Muscle layer of colon (tissue), 2 donors: ENCODE measurements at regions not wholly inside any gene's neighbourhood (a gene's known extent, or its start where the extent isn't known, plus 50 kb on each side); places are given as distances from the start of the nearest gene placed in this dataset.

ENCODE experiments used
- H3K27ac ChIP-seq: one replicate; pipeline ENCODE4 v1.7.0; 2013; ENCODE audit warnings: low read depth, mild to moderate bottlenecking, low read length, moderate library complexity
- H3K27me3 ChIP-seq, 2 donors: one replicate each; pipeline ENCODE4 v1.7.0; 2013; ENCODE audit warnings: low read length in 2 of 2, mild to moderate bottlenecking in 2 of 2; ENCODE audit not compliant: insufficient read depth in 2 of 2, control insufficient read depth in 1 of 2
- H3K36me3 ChIP-seq: one replicate; pipeline ENCODE4 v1.7.0; 2013; ENCODE audit warnings: mild to moderate bottlenecking, low read length; ENCODE audit not compliant: insufficient read depth
- H3K4me1 ChIP-seq: one replicate; pipeline ENCODE4 v1.7.0; 2013; ENCODE audit warnings: mild to moderate bottlenecking, low read length; ENCODE audit not compliant: insufficient read depth
- H3K4me3 ChIP-seq, 2 donors: one replicate each; pipeline ENCODE4 v1.7.0; 2013; ENCODE audit warnings: low read length in 2 of 2, low read depth in 1 of 2, mild to moderate bottlenecking in 1 of 2, moderate library complexity in 1 of 2
- H3K9ac ChIP-seq: one replicate; pipeline ENCODE4 v1.7.0; 2013; ENCODE audit warnings: low read length
- H3K9me3 ChIP-seq: one replicate; pipeline ENCODE4 v1.7.0; 2013; ENCODE audit warnings: mild to moderate bottlenecking, low read length
- donor health status: abdominal sarcoma.
- donor health status: Adenocarcinoma of cecum.

DNA sequence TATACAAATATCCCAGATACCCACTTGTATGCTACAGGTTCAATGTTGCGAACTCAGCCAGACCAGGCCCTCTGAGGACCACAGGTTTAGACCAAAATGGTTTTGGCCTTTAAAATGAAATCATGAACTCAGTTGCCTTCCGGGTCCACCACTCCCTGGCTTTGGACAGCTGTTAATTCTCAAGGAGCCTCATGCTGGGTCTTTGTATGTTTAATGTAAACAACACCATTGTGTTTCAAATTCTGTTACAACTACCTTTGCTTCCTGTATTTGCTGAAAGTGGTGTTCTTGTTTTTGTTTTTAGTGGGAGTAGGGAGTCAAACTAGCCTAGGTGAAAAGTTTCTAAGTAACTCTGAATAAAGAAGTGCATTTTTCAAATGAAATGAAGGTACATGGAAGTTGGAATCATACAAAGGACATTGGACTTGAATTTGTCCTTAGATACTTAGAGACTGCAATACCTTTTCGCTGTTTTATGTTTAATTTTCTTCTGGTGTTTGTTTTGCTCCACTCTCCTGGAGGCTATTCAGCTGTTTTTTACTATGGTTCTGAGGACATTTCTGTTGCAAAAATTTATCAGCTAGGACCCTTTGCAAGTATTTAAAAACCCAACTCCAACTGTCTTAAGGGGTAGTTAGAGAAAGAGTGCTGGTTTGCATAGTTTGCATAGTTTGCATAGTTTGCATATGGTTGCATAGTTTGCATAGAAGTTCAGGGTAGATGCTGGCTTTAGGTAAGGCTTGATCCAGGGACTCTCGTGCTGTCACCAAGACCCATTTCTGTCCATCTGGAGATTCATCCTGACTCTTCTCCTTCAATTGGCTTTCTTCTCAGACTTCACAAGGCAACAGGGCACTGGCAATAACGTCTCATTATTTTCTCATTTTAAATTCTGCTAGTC lies 70.1 kb downstream of the MID1IP1 start:
- Histone ChIP-seq H3K36me3 (no peaks in the 10 kb centered on the region), H3K4me3 (no peak overlapping the region), H3K27ac (no peak overlapping the region), H3K4me1 (no peaks in the 10 kb centered on the region), H3K9me3 (no peaks in the 10 kb centered on the region), H3K27me3 (no peaks in the 10 kb centered on the region), H3K9ac (no peak overlapping the region)

DNA sequence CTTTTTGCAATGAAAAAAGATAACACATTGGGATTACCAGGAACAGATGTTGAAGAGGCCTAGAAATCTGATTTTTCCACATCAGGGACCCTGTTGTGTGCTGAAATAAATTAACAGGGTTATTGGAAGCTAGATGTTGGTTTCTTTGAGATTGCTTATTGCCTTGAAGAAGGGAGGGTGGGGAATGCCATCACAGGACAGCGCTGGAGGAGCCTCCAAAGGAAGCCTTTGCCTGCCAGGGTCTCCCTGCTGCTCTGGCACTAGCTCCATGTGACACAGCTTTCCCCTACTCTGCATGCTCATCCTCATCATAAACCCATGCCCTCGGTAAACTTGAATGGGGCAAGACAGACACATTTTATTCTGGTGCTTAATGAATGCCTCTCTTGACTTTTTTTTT lies 76.1 kb downstream of the MID1IP1 start:
- no peak overlapping the region for H3K4me3 ChIP-seq
- H3K27ac ChIP-seq = no peak overlapping the region
- H3K36me3 ChIP-seq = no peaks in the 10 kb centered on the region
- no peaks in the 10 kb centered on the region for H3K27me3 ChIP-seq
- no peaks in the 10 kb centered on the region for H3K4me1 ChIP-seq
- H3K9ac ChIP-seq = no peak overlapping the region
- no peaks in the 10 kb centered on the region for H3K9me3 ChIP-seq

DNA sequence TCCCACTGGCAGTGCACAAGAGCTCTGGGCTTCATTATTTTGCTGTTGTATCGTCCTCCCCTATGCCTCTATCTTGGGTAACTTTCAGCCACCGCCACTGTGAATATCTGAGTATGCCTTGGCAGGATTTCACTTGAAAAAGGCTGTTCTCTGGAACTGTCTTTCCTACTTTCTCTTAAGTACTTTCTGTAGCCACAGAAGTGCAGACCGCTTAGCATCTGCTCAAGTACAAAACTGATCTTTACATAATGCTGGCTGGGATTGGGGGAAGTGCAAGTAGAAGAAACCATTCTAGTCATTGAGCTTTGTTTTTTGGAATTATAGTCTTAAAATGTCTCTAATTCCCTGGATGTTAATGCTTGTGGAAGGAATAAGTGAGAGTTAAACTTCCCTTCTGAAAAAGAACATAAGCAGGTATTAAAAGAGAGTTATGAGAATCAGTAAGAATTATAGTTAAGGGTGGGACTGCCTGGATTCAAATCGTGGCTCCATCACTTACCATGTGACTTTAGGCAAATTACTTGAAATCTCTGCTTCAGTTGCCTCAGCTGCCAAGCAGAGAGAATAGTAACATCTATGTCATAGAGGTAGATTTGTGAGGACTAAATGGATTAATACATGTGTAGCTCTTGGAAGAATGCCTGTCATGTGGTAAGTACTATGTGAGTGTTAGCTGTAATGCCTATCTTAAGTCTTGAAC lies 77.5 kb downstream of the MID1IP1 start:
- no peaks in the 10 kb centered on the region for H3K36me3 ChIP-seq
- no peak overlapping the region for H3K9ac ChIP-seq
- H3K27me3 ChIP-seq = no peaks in the 10 kb centered on the region
- no peak overlapping the region for H3K4me3 ChIP-seq
- H3K27ac ChIP-seq = no peak overlapping the region
- no peaks in the 10 kb centered on the region for H3K9me3 ChIP-seq
- H3K4me1 ChIP-seq = no peaks in the 10 kb centered on the region

DNA sequence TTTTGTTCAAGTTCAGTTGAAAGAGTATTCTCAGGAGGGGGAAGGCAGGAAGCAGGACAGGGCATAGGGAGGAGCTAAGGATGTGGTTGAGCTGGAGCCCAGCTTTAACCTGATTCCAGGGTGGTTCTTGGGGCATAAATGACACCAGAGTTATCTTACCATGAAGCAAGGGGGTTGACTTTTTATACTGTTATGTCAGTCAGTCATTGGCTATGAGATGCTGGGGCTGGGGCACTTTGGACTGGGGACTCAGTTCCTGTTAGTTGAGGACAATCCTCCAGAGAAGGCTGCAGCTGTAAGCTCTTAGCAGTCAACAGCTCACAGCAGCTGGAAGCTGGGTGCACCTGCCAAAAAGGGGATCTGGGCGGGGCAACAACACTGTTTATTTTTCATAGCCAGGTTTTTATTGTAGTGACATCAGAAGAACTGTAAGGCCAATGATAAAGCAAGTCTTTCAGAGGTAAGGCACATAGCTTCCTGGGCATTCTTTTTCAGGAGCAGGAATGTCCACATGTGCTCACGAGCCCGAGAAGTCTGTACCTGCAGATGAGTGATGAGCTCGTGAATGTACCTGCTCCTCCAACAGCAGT lies 78.5 kb downstream of the MID1IP1 start:
- Histone ChIP-seq H3K9me3 (no peaks in the 10 kb centered on the region), H3K9ac (no peak overlapping the region), H3K4me3 (no peak overlapping the region), H3K36me3 (no peaks in the 10 kb centered on the region), H3K4me1 (no peaks in the 10 kb centered on the region), H3K27me3 (no peaks in the 10 kb centered on the region), H3K27ac (no peak overlapping the region)

DNA sequence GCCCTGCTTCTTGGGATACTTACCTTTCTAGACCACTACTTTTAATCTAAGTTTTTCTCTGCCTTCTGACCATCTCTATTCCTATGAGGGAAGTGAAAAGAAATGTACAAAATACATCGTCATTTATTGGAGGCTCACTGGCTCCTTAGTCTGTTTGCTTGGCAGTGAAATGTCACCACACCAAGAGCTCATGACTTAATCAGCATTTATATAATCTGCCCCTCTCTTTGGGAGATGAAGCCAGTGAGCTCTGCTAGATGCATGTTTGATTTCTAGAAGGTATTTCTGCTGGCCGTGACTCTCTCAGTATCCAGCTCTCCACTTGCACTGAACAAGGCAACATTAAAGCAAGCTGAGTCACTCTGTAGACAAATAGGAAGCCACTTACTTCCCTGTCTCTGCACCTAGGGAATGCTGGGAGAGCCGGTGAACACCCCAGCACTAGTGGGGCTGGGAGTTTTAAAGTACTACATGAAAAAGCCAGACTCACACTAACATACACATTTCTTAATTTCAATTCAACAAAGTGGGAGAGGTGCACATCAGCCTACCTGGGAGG lies 79.1 kb downstream of the MID1IP1 start:
- Histone ChIP-seq H3K27ac (no peak overlapping the region), H3K9me3 (no peaks in the 10 kb centered on the region), H3K4me3 (no peak overlapping the region), H3K36me3 (no peaks in the 10 kb centered on the region), H3K9ac (no peak overlapping the region), H3K4me1 (no peaks in the 10 kb centered on the region), H3K27me3 (no peaks in the 10 kb centered on the region)

DNA sequence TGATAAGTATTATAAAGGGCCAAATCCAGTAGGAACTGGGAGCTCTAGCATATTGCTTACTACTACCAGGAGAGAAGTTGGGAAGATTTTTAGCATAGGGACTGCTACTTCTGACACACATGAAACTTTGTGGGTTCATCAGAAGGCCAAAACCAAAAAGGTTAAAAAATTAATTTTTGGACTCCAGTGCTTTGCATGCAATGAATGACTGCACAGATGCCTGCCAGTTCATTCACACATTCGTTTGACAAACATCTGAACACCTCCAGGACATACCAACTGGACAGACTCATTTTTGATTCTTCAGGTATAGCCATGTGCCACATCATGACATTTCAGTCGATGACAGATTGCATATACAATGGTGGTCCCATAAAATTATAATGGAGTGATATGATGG lies 79.8 kb downstream of the MID1IP1 start:
- no peaks in the 10 kb centered on the region for H3K9me3 ChIP-seq
- no peaks in the 10 kb centered on the region for H3K36me3 ChIP-seq
- no peak overlapping the region for H3K27ac ChIP-seq
- H3K4me1 ChIP-seq = no peaks in the 10 kb centered on the region
- no peak overlapping the region for H3K9ac ChIP-seq
- H3K27me3 ChIP-seq = no peaks in the 10 kb centered on the region
- H3K4me3 ChIP-seq = no peak overlapping the region

DNA sequence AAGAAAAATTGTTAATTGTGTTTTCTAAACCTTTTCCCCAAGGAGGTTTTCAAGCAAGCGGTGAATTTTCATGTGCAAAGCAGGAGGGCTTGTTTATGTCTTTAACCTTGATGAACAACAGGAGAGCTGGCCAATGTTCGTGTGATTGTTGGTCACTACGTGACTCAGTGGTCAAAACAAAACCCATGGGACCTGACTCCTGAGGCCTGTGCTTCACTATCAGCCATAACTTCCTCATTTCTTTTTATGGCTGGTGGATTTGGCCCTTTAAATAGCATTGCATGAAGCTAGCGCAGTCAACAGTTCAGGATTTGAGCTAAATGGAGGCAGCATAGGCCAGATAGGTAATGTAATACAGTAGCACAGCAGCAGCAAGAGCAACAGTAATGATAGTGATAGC lies 80.5 kb downstream of the MID1IP1 start:
- Histone ChIP-seq H3K9ac (no peak overlapping the region), H3K27ac (no peak overlapping the region), H3K27me3 (no peaks in the 10 kb centered on the region)

DNA sequence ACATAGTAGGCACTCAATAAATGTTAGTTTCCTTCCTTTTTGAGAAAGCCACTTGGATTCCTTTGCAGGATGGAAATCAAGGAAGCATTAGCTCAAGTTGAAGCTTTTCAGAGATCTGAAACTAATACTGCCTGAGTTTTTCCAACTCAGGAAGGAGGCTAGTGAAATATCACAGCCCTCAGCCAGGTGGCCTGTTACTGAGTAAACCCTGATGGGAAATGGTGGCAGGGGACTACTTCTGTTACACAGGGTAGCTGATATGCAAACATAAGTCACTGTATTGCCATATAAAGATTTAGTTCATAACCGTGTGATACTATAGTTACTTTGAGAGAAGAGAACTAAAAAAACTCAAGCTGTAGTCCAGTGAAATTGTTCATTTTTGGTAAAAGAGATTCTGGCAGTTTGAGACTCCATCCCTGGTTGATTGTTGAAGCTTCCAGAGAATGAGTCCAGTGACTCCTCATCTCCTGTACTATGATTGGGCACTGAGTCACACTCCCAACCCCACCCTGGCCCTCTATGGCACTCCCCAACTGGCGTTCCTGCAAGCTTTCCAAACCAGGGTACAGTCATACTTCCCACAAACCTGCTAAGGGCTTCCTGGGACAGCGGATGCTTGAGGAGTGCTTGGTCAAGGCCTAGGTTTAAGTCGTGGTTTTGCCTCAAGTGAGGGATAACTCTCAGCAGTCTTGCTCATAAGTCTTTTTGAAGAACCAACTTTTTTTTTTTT lies 81.8 kb downstream of the MID1IP1 start:
- no peak overlapping the region for H3K27ac ChIP-seq
- H3K9me3 ChIP-seq = no peaks in the 10 kb centered on the region
- no peaks in the 10 kb centered on the region for H3K27me3 ChIP-seq
- no peak overlapping the region for H3K9ac ChIP-seq
- no peaks in the 10 kb centered on the region for H3K4me1 ChIP-seq
- H3K4me3 ChIP-seq = no peak overlapping the region
- H3K36me3 ChIP-seq = no peaks in the 10 kb centered on the region

More for the DNA sequence above, 80.5 kb downstream of the MID1IP1 start:
- Histone ChIP-seq H3K36me3 (no peaks in the 10 kb centered on the region), H3K4me1 (no peaks in the 10 kb centered on the region), H3K4me3 (no peak overlapping the region), H3K9me3 (no peaks in the 10 kb centered on the region)

DNA sequence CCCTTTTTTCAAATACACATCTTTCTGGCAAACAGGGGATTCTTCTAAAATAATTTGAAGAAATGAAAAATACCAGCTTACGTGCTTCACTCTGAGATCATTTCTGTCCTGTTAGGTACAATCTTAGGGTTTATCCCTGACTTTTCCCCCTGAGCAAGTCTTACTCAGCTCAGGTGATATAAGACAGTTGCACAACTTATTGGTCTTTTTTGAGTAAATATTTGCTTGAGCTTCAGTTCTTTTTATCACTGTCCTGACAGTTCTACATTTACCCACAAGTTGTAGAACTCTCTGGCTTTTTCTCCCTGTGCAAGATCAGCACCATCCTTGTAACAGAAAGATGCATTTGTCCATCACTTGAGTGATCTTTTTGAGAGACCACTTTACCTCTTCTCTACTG lies 84.9 kb downstream of the MID1IP1 start:
- H3K4me3 ChIP-seq = no peak overlapping the region
- no peaks in the 10 kb centered on the region for H3K4me1 ChIP-seq
- H3K27ac ChIP-seq = no peak overlapping the region
- H3K36me3 ChIP-seq = no peaks in the 10 kb centered on the region
- no peaks in the 10 kb centered on the region for H3K9me3 ChIP-seq
- H3K27me3 ChIP-seq = no peaks in the 10 kb centered on the region
- no peak overlapping the region for H3K9ac ChIP-seq

DNA sequence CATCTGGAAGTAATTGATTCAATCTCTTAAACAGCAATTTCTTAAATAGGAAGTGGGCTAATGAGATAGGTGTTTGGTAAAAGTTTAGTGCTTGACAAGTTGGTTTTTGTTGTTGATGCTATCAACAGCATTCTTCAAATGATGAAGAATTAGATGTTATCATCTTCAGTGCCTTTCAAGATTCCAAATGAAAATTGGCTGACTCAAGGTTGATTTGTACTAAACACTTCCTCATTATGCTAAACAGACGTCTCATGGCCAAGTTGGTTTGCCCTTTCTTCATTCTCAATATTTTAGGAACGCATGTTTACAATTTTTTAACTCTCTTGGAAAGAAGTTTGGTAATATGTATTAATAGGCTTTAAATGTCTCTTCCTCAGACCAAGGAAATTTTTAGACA lies 86.0 kb downstream of the MID1IP1 start:
- Histone ChIP-seq H3K4me1 (no peaks in the 10 kb centered on the region), H3K36me3 (no peaks in the 10 kb centered on the region), H3K27ac (no peak overlapping the region), H3K4me3 (no peak overlapping the region), H3K9me3 (no peaks in the 10 kb centered on the region), H3K9ac (no peak overlapping the region), H3K27me3 (no peaks in the 10 kb centered on the region)

DNA sequence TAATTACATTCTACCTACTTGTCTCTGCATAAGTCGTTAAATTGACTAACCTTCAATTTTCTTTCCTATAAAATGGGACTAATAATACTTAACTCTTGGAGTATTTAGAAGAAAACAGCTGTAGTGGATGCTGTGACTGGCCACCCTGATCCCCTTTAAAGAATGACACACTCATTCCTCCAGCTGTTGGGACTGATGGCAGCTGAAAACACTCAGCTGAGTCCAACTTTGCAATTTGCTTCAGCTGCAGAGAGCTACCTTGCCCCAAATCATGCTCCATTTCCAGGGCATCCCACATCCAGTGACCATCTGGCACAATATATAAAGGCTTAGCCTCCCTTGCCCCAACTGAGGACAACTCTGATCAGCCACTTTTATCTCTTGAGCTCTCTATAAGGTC lies 89.1 kb downstream of the MID1IP1 start:
- Histone ChIP-seq H3K9ac (no peak overlapping the region), H3K4me3 (no peak overlapping the region), H3K4me1 (no peaks in the 10 kb centered on the region), H3K36me3 (no peaks in the 10 kb centered on the region), H3K9me3 (no peaks in the 10 kb centered on the region), H3K27me3 (no peaks in the 10 kb centered on the region), H3K27ac (no peak overlapping the region)
